AG09319 (cell line): ENCODE measurements at regions not wholly inside any gene's neighbourhood (a gene's known extent, or its start where the extent isn't known, plus 50 kb on each side); places are given as distances from the start of the nearest gene placed in this dataset.

ENCODE experiments used
- DNase-seq: peaks from one replicate; pipeline ENCODE4 v3.0.0-alpha.2; 2010; ENCODE audit warnings: low read depth; ENCODE audit errors: extremely low read depth
- TF ChIP-seq, protein P1 (sequence below): IDR thresholded peaks from 2 replicates; pipeline ENCODE4 v1.5.1; 2011; ENCODE audit warnings: low read depth, mild to moderate bottlenecking, inconsistent platforms, low read length, moderate library complexity

GRCh38 chr1:60679524-60680375, 402.6 kb upstream of the NFIA start:
- DNase-seq = no peak
- TF ChIP-seq, protein P1, sequence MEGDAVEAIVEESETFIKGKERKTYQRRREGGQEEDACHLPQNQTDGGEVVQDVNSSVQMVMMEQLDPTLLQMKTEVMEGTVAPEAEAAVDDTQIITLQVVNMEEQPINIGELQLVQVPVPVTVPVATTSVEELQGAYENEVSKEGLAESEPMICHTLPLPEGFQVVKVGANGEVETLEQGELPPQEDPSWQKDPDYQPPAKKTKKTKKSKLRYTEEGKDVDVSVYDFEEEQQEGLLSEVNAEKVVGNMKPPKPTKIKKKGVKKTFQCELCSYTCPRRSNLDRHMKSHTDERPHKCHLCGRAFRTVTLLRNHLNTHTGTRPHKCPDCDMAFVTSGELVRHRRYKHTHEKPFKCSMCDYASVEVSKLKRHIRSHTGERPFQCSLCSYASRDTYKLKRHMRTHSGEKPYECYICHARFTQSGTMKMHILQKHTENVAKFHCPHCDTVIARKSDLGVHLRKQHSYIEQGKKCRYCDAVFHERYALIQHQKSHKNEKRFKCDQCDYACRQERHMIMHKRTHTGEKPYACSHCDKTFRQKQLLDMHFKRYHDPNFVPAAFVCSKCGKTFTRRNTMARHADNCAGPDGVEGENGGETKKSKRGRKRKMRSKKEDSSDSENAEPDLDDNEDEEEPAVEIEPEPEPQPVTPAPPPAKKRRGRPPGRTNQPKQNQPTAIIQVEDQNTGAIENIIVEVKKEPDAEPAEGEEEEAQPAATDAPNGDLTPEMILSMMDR = no peak

DNA sequence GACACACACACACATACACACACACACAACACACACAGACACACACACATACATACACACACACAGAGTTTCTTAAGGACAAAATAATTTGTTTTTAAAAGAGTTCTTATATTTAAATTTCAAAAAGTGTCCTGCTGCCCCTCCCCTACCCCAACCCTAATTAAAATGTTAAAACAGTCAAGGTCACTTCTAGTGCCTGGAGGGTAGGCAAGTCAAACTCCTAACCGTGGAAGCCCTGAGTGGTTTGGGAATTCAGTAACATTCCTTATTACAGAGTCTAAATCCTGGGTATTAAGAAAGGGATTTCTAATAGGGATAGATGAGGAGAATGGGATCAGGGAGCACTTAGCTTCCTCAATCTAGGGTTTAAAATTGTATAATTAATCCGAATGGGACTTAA, 403.6 kb upstream of the NFIA start:
- TF ChIP-seq, protein P1 = no peak
- no peak for DNase-seq

GRCh38 chr1:60678391-60678790, 404.0 kb upstream of the NFIA start:
- DNase-seq = no peak

DNA sequence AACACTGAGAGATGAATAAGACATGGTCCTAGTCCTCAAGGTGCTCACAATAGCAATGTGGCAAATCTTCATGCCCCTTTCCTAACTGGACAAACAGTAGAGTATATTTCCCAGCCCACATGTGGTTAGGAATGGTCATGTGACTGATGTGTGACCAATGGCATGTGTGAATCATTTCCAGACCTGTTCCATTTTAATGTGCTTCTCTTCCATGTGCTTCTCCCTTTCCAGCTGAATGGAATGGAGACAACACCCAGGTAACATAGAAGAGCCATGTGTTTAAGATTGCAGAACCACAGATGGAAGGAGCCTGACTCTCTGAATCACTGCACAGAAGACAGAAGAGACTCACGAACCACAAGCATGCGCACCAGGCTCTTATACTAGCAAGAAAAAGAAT, 409.9 kb upstream of the NFIA start:
- no peak for DNase-seq
- TF ChIP-seq, protein P1 = no peak

More at GRCh38 chr1:60678391-60678790, 404.0 kb upstream of the NFIA start:
- TF ChIP-seq, protein P1 = no peak

DNA sequence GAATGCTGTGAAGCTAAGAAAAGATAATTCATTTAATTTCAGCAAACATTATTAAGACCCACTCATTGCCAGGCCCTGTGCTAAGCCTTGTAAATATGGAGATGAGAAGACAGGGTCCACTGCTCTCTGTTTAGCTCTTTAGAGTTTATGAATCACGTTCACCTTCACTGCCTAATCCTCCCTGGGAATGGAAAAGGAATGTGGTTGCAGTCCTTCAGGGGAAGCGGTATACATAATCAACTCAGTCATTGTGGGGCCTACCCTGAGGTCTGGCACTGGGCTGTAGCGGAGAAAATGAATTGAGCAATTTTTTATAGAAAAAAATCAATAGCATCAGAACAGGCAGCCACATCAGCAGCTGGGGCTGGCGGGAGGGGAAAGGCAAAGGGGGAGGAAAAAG, 412.1 kb upstream of the NFIA start:
- no peak for DNase-seq
- TF ChIP-seq, protein P1 = no peak

- TF ChIP-seq, protein P1 = no peak
- no peak for DNase-seq
These were observed 413.8 kb upstream of the NFIA start for GRCh38 chr1:60668585-60668984.

DNA sequence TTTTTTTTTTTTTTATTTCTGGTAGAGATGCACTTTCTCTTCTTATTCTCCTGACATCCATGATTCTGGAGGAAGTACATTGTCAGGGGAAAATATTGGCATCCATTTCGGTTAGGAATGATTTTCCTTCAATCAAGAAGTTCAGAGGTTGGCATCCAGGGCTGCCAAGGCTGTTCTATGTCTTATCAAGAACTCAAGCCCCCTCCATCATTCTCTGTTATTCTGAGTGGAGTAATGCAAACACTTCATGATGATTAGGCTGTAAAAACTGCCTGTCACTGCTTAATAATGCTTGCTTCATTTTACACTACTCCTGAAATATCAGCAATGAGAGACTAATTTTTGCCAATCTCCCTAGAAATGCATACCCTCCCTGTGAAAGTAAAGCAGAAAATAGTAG, 417.1 kb upstream of the NFIA start:
- TF ChIP-seq, protein P1 = no peak
- DNase-seq = no peak
